NT2/D1 (cell line): ENCODE measurements at regions not wholly inside any gene's neighbourhood (a gene's known extent, or its start where the extent isn't known, plus 50 kb on each side); places are given as distances from the start of the nearest gene placed in this dataset.

Experiments used
- SUZ12 ChIP-seq: IDR thresholded peaks from 2 replicates; pipeline ENCODE4 v1.6.1; 2011; ENCODE audit not compliant: insufficient read length, insufficient read depth; ENCODE audit errors: extremely low read depth
- ZNF274 ChIP-seq: IDR thresholded peaks from 2 replicates; pipeline ENCODE4 v1.6.1; 2011; ENCODE audit warnings: mild to moderate bottlenecking, low read depth, low read length

- TF ChIP-seq SUZ12 (no peak), ZNF274 (no peak)
Observed at GRCh38 chr6:95905132-95905531, 110.6 kb upstream of the FUT9 start.
